ENCODE measurements at regions not wholly inside any gene's neighbourhood (a gene's known extent, or its start where the extent isn't known, plus 50 kb on each side); places are given as distances from the start of the nearest gene placed in this dataset.

- TF ChIP-seq CTCF (conservative IDR thresholded peaks at IDR 0.05; ENCODE audit: low read depth, low read length): no peak
- H3K4me3 ChIP-seq (ENCODE audit: low read length): no peak overlapping the region
Observed at GRCh38 chr3:76700323-76700722, 339.6 kb upstream of the ROBO2 start.

GRCh38 chr3:76702676-76703075 lies 337.2 kb upstream of the ROBO2 start:
- no peak overlapping the region for H3K4me3 ChIP-seq (ENCODE audit: low read length)
- TF ChIP-seq CTCF (conservative IDR thresholded peaks at IDR 0.05; ENCODE audit: low read depth, low read length): no peak
- DNase-seq (ENCODE audit: low read depth): no peak

More at GRCh38 chr3:76700323-76700722, 339.6 kb upstream of the ROBO2 start:
- no peak for DNase-seq (ENCODE audit: low read depth)

- DNase-seq (ENCODE audit: low read depth): no peak
- TF ChIP-seq CTCF (conservative IDR thresholded peaks at IDR 0.05; ENCODE audit: low read depth, low read length): no peak
- no peak overlapping the region for H3K4me3 ChIP-seq (ENCODE audit: low read length)
Observed at GRCh38 chr3:76715426-76715825, 324.5 kb upstream of the ROBO2 start.

GRCh38 chr3:76723366-76723765 lies 316.5 kb upstream of the ROBO2 start:
- no peak for TF ChIP-seq CTCF (conservative IDR thresholded peaks at IDR 0.05; ENCODE audit: low read depth, low read length)
- no peak overlapping the region for H3K4me3 ChIP-seq (ENCODE audit: low read length)
- no peak for DNase-seq (ENCODE audit: low read depth)

- no peak for TF ChIP-seq CTCF (conservative IDR thresholded peaks at IDR 0.05; ENCODE audit: low read depth, low read length)
- no peak for DNase-seq (ENCODE audit: low read depth)
- H3K4me3 ChIP-seq (ENCODE audit: low read length): no peak overlapping the region
Observed at GRCh38 chr3:76724075-76724474, 315.8 kb upstream of the ROBO2 start.

- H3K4me3 ChIP-seq (ENCODE audit: low read length): no peak overlapping the region
- no peak for DNase-seq (ENCODE audit: low read depth)
- no peak for TF ChIP-seq CTCF (conservative IDR thresholded peaks at IDR 0.05; ENCODE audit: low read depth, low read length)
Observed at GRCh38 chr3:76724706-76725105, 315.2 kb upstream of the ROBO2 start.

- DNase-seq (ENCODE audit: low read depth): no peak
- no peak for TF ChIP-seq CTCF (conservative IDR thresholded peaks at IDR 0.05; ENCODE audit: low read depth, low read length)
Observed at GRCh38 chr3:76726034-76726433, 313.9 kb upstream of the ROBO2 start.

More at GRCh38 chr3:76726034-76726433, 313.9 kb upstream of the ROBO2 start:
- no peak overlapping the region for H3K4me3 ChIP-seq (ENCODE audit: low read length)
